Sciatic nerve (tissue), 2 donors: ENCODE measurements at regions not wholly inside any gene's neighbourhood (a gene's known extent, or its start where the extent isn't known, plus 50 kb on each side); places are given as distances from the start of the nearest gene placed in this dataset.

ENCODE experiments used
- ATAC-seq: fragments of 200-7000 bp; cut with Tn5 transposase; one replicate; pipeline ENCODE4 v1.9.1; 2020; ENCODE audit warnings: mild to moderate bottlenecking, moderate library complexity
- DNase-seq: peaks from one replicate; pipeline ENCODE4 v3.0.0-alpha.2; 2020; ENCODE audit warnings: low spot score
- intact Hi-C: fragments of 100-400 bp; cut with DNase I; formaldehyde crosslinking; loops from one replicate; pipeline ENCODE4 v1.14.2; 2022
- donor health status: DM: no; HTN: no; CAD: no.
- donor health status: DM: no; HTN: no; CAD: no.

GRCh38 chr10:105674448-105674847, 1033.4 kb downstream of the SORCS3 start:
- ATAC-seq (no peak), DNase-seq (no peak)
- intact Hi-C loops, result no loop called here

- no peak for DNase-seq
- ATAC-seq, result no peak
- intact Hi-C loops, result no loop called here
Observed at GRCh38 chr10:105658696-105659095, 1017.6 kb downstream of the SORCS3 start.

GRCh38 chr10:105656856-105657255, 1015.8 kb downstream of the SORCS3 start:
- intact Hi-C loops, result no loop called here
- DNase-seq, result no peak

GRCh38 chr10:105650306-105650705, 1009.2 kb downstream of the SORCS3 start:
- intact Hi-C loops, result no loop called here
- ATAC-seq (no peak), DNase-seq (no peak)

More at GRCh38 chr10:105656856-105657255, 1015.8 kb downstream of the SORCS3 start:
- ATAC-seq, result no peak

GRCh38 chr10:105647354-105647753, 1006.3 kb downstream of the SORCS3 start:
- DNase-seq (no peak), ATAC-seq (no peak)
- intact Hi-C loops, result no loop called here

- peak; percentile 84 for ATAC-seq
- intact Hi-C loops, result no loop called here
Observed at GRCh38 chr10:105644978-105645377, 1003.9 kb downstream of the SORCS3 start.

GRCh38 chr10:105644559-105644958, 1003.5 kb downstream of the SORCS3 start:
- intact Hi-C loops, result no loop called here
- ATAC-seq (peak; percentile 10), DNase-seq (no peak)

More at GRCh38 chr10:105644978-105645377, 1003.9 kb downstream of the SORCS3 start:
- DNase-seq, result no peak

GRCh38 chr10:105644091-105644490, 1003.0 kb downstream of the SORCS3 start:
- DNase-seq, result no peak
- intact Hi-C loops, result no loop called here
- peak; percentile 44 for ATAC-seq

GRCh38 chr10:105643660-105644059, 1002.6 kb downstream of the SORCS3 start:
- intact Hi-C loops, result no loop called here
- ATAC-seq (no peak), DNase-seq (no peak)

GRCh38 chr10:105634281-105634680, 993.2 kb downstream of the SORCS3 start:
- intact Hi-C loops, result no loop called here
- DNase-seq, result no peak
- no peak for ATAC-seq

- no peak for ATAC-seq
- intact Hi-C loops, result no loop called here
- no peak for DNase-seq
Observed at GRCh38 chr10:105615715-105616365, 974.8 kb downstream of the SORCS3 start.

- intact Hi-C loops, result no loop called here
- DNase-seq, result no peak
- no peak for ATAC-seq
Observed at GRCh38 chr10:105611244-105611798, 970.2 kb downstream of the SORCS3 start.

GRCh38 chr10:105609451-105609850, 968.4 kb downstream of the SORCS3 start:
- intact Hi-C loops, result loop anchor here (5.0 kb wide), 1 partner anchor 422 kb away; no protein-coding TSS in a partner anchor
- no peak for ATAC-seq
- no peak for DNase-seq

- ATAC-seq, result no peak
- intact Hi-C loops, result loop anchor here (5.0 kb wide), 1 partner anchor 419 kb away; no protein-coding TSS in a partner anchor
Observed at GRCh38 chr10:105605918-105606317, 964.8 kb downstream of the SORCS3 start.

GRCh38 chr10:105605104-105605503, 964.0 kb downstream of the SORCS3 start:
- ATAC-seq (no peak), DNase-seq (no peak)
- intact Hi-C loops, result loop anchor here (5.0 kb wide), 1 partner anchor 418 kb away; no protein-coding TSS in a partner anchor

More at GRCh38 chr10:105605918-105606317, 964.8 kb downstream of the SORCS3 start:
- DNase-seq, result no peak

GRCh38 chr10:105598207-105598606, 957.1 kb downstream of the SORCS3 start:
- ATAC-seq (no peak), DNase-seq (no peak)
- intact Hi-C loops, result no loop called here

GRCh38 chr10:105597312-105597711, 956.2 kb downstream of the SORCS3 start:
- no peak for DNase-seq
- intact Hi-C loops, result no loop called here
- ATAC-seq, result no peak

GRCh38 chr10:105596749-105597148, 955.7 kb downstream of the SORCS3 start:
- intact Hi-C loops, result no loop called here
- no peak for DNase-seq

GRCh38 chr10:105594296-105594695, 953.2 kb downstream of the SORCS3 start:
- DNase-seq (no peak), ATAC-seq (no peak)
- intact Hi-C loops, result no loop called here

More at GRCh38 chr10:105596749-105597148, 955.7 kb downstream of the SORCS3 start:
- no peak for ATAC-seq

GRCh38 chr10:105592468-105592867, 951.4 kb downstream of the SORCS3 start:
- DNase-seq (no peak), ATAC-seq (no peak)
- intact Hi-C loops, result no loop called here
